A673 (cell line): ENCODE measurements at regions not wholly inside any gene's neighbourhood (a gene's known extent, or its start where the extent isn't known, plus 50 kb on each side); places are given as distances from the start of the nearest gene placed in this dataset.

Experiments used
- BruUV-seq: library from RNA; stranded (reverse); fragments of 400-500 nt; replicated peaks from 2 replicates; lab custom pipeline; 2021; lab: Mats Ljungman, UMichigan
- CTCF ChIA-PET: fragments of 300-600 bp; sonication (Branson Sonifier 250); formaldehyde crosslinking; loops from one replicate; lab custom pipeline; 2022; ENCODE audit warnings: antibody characterized with exemption; lab: Charles Lee
- POLR2A ChIA-PET: fragments of 300-600 bp; sonication (Branson Sonifier 250); formaldehyde crosslinking; loops from one replicate; lab custom pipeline; 2022; ENCODE audit warnings: antibody characterized with exemption; ENCODE audit not compliant: low non-redundant PET; lab: Charles Lee
- DNase-seq: peaks from one replicate; pipeline ENCODE4 v3.0.0-alpha.2; 2015; ENCODE audit warnings: low spot score
- H3K27ac ChIP-seq: fragments of 200-600 bp; sonication (generic); 2 replicates; pipeline ENCODE4 v1.5.1; 2016; ENCODE audit warnings: mixed run types, low read depth, mild to moderate bottlenecking, mixed read lengths, antibody characterized with exemption, low read length; ENCODE audit not compliant: poor library complexity, severe bottlenecking
- H3K27me3 ChIP-seq: fragments of 200-600 bp; sonication (generic); replicated peaks from 2 replicates; pipeline ENCODE4 v1.6.1; 2017; ENCODE audit warnings: mixed run types, low read depth, mild to moderate bottlenecking, mixed read lengths, antibody characterized with exemption, low read length; ENCODE audit not compliant: insufficient read depth, poor library complexity
- H3K36me3 ChIP-seq: fragments of 200-600 bp; sonication (generic); 2 replicates; pipeline ENCODE4 v1.6.1; 2016; ENCODE audit warnings: mixed run types, mild to moderate bottlenecking, mixed read lengths, antibody characterized with exemption, low read length; ENCODE audit not compliant: insufficient read depth, poor library complexity, severe bottlenecking
- H3K4me1 ChIP-seq: fragments of 200-600 bp; sonication (generic); 2 replicates; pipeline ENCODE4 v1.6.1; 2017; ENCODE audit warnings: mixed run types, mild to moderate bottlenecking, mixed read lengths, antibody characterized with exemption, low read length; ENCODE audit not compliant: insufficient read depth, poor library complexity, severe bottlenecking
- H3K4me3 ChIP-seq: fragments of 200-600 bp; sonication (generic); 2 replicates; pipeline ENCODE4 v1.5.1; 2016; ENCODE audit warnings: low read depth, mixed run types, mild to moderate bottlenecking, mixed read lengths, low read length; ENCODE audit not compliant: poor library complexity, severe bottlenecking
- H3K9me3 ChIP-seq: fragments of 200-600 bp; sonication (generic); 2 replicates; pipeline ENCODE4 v1.6.1; 2016; ENCODE audit warnings: mixed run types, low read depth, mild to moderate bottlenecking, mixed read lengths, antibody characterized with exemption, low read length; ENCODE audit not compliant: poor library complexity, severe bottlenecking
- EZH2 ChIP-seq: fragments of 200-600 bp; sonication (generic); IDR thresholded peaks from 2 replicates; pipeline ENCODE4 v1.6.1; 2017; ENCODE audit warnings: borderline replicate concordance, low read depth, mild to moderate bottlenecking, mixed read lengths, antibody characterized with exemption, low read length; ENCODE audit not compliant: poor library complexity, severe bottlenecking
- intact Hi-C: fragments of 100-400 bp; cut with micrococcal nuclease; formaldehyde crosslinking; loops from one replicate; pipeline ENCODE4 v1.10.0; 2022; ENCODE audit not compliant: unreplicated experiment
- TF ChIP-seq, protein P1 (sequence below): fragments of 300-800, 200-600 bp; sonication (generic); conservative IDR thresholded peaks from 2 replicates; pipeline ENCODE4 v1.5.1; 2017; ENCODE audit warnings: low read depth, mild to moderate bottlenecking, antibody characterized with exemption, low read length, moderate library complexity, mixed read lengths

DNA sequence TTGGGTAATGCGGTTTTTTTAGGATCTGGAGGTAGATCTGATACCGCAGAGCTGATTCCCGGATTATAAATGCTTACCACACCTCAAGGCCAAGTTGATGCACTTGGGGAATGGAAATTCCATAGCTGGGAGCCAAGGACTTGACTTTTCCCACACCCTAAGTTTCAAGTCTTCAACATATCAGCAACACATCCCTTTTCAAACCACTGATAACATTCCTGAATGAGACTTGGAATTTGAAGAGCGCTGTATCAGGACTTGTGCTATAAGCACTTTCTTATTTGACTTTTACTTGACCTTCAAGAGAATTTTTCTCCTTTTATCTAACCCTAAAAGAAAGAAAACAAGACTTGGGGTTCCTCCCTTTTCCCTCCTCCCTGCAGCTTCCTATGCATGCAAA lies 90.6 kb upstream of the NAA20 start:
- H3K27ac ChIP-seq = no peak overlapping the region
- DNase-seq = no peak
- POLR2A ChIA-PET = no interaction called here
- TF ChIP-seq EZH2 = no peak
- TF ChIP-seq, protein P1, sequence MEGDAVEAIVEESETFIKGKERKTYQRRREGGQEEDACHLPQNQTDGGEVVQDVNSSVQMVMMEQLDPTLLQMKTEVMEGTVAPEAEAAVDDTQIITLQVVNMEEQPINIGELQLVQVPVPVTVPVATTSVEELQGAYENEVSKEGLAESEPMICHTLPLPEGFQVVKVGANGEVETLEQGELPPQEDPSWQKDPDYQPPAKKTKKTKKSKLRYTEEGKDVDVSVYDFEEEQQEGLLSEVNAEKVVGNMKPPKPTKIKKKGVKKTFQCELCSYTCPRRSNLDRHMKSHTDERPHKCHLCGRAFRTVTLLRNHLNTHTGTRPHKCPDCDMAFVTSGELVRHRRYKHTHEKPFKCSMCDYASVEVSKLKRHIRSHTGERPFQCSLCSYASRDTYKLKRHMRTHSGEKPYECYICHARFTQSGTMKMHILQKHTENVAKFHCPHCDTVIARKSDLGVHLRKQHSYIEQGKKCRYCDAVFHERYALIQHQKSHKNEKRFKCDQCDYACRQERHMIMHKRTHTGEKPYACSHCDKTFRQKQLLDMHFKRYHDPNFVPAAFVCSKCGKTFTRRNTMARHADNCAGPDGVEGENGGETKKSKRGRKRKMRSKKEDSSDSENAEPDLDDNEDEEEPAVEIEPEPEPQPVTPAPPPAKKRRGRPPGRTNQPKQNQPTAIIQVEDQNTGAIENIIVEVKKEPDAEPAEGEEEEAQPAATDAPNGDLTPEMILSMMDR = no peak
- H3K4me3 ChIP-seq = no peak overlapping the region
- no TSS peak for BruUV-seq
- intact Hi-C loops = no loop called here
- H3K9me3 ChIP-seq = no peaks in the 10 kb centered on the region
- H3K36me3 ChIP-seq = no peaks in the 10 kb centered on the region
- peaks cover 6% of the 10 kb centered on the region for H3K4me1 ChIP-seq
- H3K27me3 ChIP-seq = no peaks in the 10 kb centered on the region
- CTCF ChIA-PET = interaction anchor here (0.5 kb wide), 1 partner anchor 23 kb away, joined by 3 read pairs; no protein-coding TSS in a partner anchor

DNA sequence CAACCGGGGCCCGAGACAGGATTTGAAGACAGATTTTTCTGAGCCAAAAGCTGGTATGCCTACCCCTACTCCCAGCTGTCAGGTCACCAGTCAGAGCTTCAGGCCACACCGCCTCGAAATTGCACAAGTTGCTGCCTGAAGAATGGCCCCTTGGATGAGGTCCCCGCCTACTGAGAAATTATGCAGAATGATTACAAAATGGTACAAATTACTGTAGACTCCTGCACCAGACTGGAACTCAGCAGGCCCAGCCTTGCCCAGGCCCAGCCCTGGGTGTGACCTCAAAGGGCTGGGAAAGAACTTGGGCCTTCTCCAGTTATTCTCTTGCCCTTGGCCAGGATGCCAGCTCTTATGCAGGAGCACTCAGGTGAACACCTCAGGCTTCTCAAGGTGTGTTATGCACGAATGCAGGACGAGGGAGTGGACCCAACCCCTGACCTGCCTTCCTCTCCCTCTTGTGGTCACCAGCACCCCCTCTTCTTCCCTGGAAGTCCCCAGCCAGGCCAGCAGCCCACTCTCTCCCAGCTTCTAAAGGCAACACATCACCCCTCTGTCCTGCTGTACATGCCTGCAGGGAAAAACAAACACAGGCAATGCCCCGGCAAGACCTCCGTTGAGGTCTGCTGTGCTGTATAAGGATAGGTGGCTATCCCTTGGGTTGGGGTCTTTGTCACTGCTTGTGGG lies 88.7 kb upstream of the NAA20 start:
- Histone ChIP-seq H3K4me3 (no peak overlapping the region), H3K27me3 (no peaks in the 10 kb centered on the region), H3K36me3 (no peaks in the 10 kb centered on the region), H3K27ac (no peak overlapping the region), H3K9me3 (no peaks in the 10 kb centered on the region), H3K4me1 (peaks cover 6% of the 10 kb centered on the region)
- no peak for DNase-seq
- intact Hi-C loops = no loop called here
- TF ChIP-seq EZH2 = no peak
- TF ChIP-seq, protein P1 = no peak
- no TSS peak for BruUV-seq
- POLR2A ChIA-PET = no interaction called here
- CTCF ChIA-PET = no interaction called here

DNA sequence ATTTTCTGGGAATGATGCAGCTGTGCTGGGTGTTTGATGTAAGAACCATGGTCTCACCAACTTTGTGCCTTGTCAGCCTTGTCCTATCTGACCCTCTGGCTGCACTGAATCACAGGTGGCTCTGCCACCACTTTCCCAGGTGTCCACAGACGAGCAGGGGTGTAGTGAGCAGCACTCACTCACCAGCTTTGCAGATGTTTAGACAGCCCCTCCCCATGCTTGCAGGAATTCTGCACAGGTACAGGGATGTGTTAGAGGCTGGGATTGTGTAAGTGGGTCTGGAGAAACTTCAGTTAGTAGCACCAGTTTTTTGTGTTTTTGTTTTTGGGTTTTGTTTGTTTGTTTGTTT lies 88.2 kb upstream of the NAA20 start:
- H3K4me3 ChIP-seq = no peak overlapping the region
- DNase-seq = no peak
- H3K36me3 ChIP-seq = no peaks in the 10 kb centered on the region
- H3K27me3 ChIP-seq = no peaks in the 10 kb centered on the region
- no TSS peak for BruUV-seq
- CTCF ChIA-PET = no interaction called here
- peaks cover 6% of the 10 kb centered on the region for H3K4me1 ChIP-seq
- intact Hi-C loops = no loop called here
- no peak overlapping the region for H3K27ac ChIP-seq
- H3K9me3 ChIP-seq = no peaks in the 10 kb centered on the region
- TF ChIP-seq EZH2 = no peak
- TF ChIP-seq, protein P1 = no peak
- POLR2A ChIA-PET = no interaction called here
